NAMALWA (cell line): ENCODE measurements at regions not wholly inside any gene's neighbourhood (a gene's known extent, or its start where the extent isn't known, plus 50 kb on each side); places are given as distances from the start of the nearest gene placed in this dataset.
"Not testable (repeated sequence)": the region's sequence is repeated elsewhere in the genome, so short reads cannot be mapped to it uniquely, and the experiment has no call there.

Experiments
- DNase-seq: peaks from one replicate; pipeline ENCODE4 v3.0.0-alpha.2; 2015; ENCODE audit warnings: low spot score

GRCh38 chr9:111276431-111277128 is 53.4 kb downstream of the OR2K2 start:
- DNase-seq: peak; percentile 4

- no peak for DNase-seq
Measured at GRCh38 chr9:111274737-111275136, 55.3 kb downstream of the OR2K2 start.

GRCh38 chr9:111272581-111272980 is 57.4 kb downstream of the OR2K2 start:
- no peak for DNase-seq

- no peak for DNase-seq
Measured at GRCh38 chr9:111271481-111272080, 58.4 kb downstream of the OR2K2 start.

GRCh38 chr9:111271047-111271446 is 59.0 kb downstream of the OR2K2 start:
- DNase-seq: no peak

GRCh38 chr9:111266024-111266423 is 64.0 kb downstream of the OR2K2 start:
- not testable (repeated sequence) for DNase-seq

GRCh38 chr9:111263116-111263515 is 66.9 kb downstream of the OR2K2 start:
- no peak for DNase-seq

GRCh38 chr9:111258875-111259271 is 71.2 kb downstream of the OR2K2 start:
- no peak for DNase-seq

GRCh38 chr9:111258209-111258874 is 71.7 kb downstream of the OR2K2 start:
- DNase-seq: no peak

GRCh38 chr9:111253742-111254437 is 76.1 kb downstream of the OR2K2 start:
- DNase-seq: no peak

GRCh38 chr9:111250875-111251842 is 78.9 kb downstream of the OR2K2 start:
- no peak for DNase-seq

GRCh38 chr9:111237447-111237846 is 92.6 kb downstream of the OR2K2 start:
- no peak for DNase-seq

- DNase-seq: no peak
Measured at GRCh38 chr9:111236332-111236731, 93.7 kb downstream of the OR2K2 start.

- DNase-seq: no peak
Measured at GRCh38 chr9:111233963-111234362, 96.1 kb downstream of the OR2K2 start.

- DNase-seq: no peak
Measured at GRCh38 chr9:111232997-111233790, 96.8 kb downstream of the OR2K2 start.

- no peak for DNase-seq
Measured at GRCh38 chr9:111231801-111232580, 98.0 kb downstream of the OR2K2 start.

- DNase-seq: no peak
Measured at GRCh38 chr9:111222757-111223156, 107.3 kb downstream of the OR2K2 start.

- no peak for DNase-seq
Measured at GRCh38 chr9:111212874-111213273, 117.2 kb downstream of the OR2K2 start.

GRCh38 chr9:111198936-111199335 is 131.1 kb downstream of the OR2K2 start:
- DNase-seq: no peak

GRCh38 chr9:111197256-111197655 is 132.8 kb downstream of the OR2K2 start:
- no peak for DNase-seq
